ENCODE measurements at regions not wholly inside any gene's neighbourhood (a gene's known extent, or its start where the extent isn't known, plus 50 kb on each side); places are given as distances from the start of the nearest gene placed in this dataset.

GRCh38 chr3:99218468-99218867 is 317.0 kb upstream of the DCBLD2 start:
- DNase-seq (ENCODE audit: low spot score) = no peak

- DNase-seq (ENCODE audit: low spot score) = no peak
Observed at GRCh38 chr3:99212969-99213368, 311.5 kb upstream of the DCBLD2 start.

GRCh38 chr3:99211309-99211708 is 309.8 kb upstream of the DCBLD2 start:
- DNase-seq (ENCODE audit: low spot score) = no peak

- DNase-seq (ENCODE audit: low spot score) = no peak
Observed at GRCh38 chr3:99199021-99199420, 297.5 kb upstream of the DCBLD2 start.

- no peak for DNase-seq (ENCODE audit: low spot score)
Observed at GRCh38 chr3:99191186-99191585, 289.7 kb upstream of the DCBLD2 start.

- no peak for DNase-seq (ENCODE audit: low spot score)
Observed at GRCh38 chr3:99188936-99189335, 287.4 kb upstream of the DCBLD2 start.

- no peak for DNase-seq (ENCODE audit: low spot score)
Observed at GRCh38 chr3:99186016-99186415, 284.5 kb upstream of the DCBLD2 start.

GRCh38 chr3:99176169-99176964 is 274.9 kb upstream of the DCBLD2 start:
- DNase-seq (ENCODE audit: low spot score) = no peak

- no peak for DNase-seq (ENCODE audit: low spot score)
Observed at GRCh38 chr3:99175276-99175812, 273.8 kb upstream of the DCBLD2 start.

- DNase-seq (ENCODE audit: low spot score) = peak; percentile 58
Observed at GRCh38 chr3:99172736-99173657, 271.5 kb upstream of the DCBLD2 start.

GRCh38 chr3:99171800-99172199 is 270.3 kb upstream of the DCBLD2 start:
- DNase-seq (ENCODE audit: low spot score) = no peak

- no peak for DNase-seq (ENCODE audit: low spot score)
Observed at GRCh38 chr3:99170867-99171517, 269.5 kb upstream of the DCBLD2 start.

- DNase-seq (ENCODE audit: low spot score) = no peak
Observed at GRCh38 chr3:99167071-99167470, 265.6 kb upstream of the DCBLD2 start.

- no peak for DNase-seq (ENCODE audit: low spot score)
Observed at GRCh38 chr3:99163314-99163713, 261.8 kb upstream of the DCBLD2 start.

GRCh38 chr3:99159220-99159762 is 257.8 kb upstream of the DCBLD2 start:
- DNase-seq (ENCODE audit: low spot score) = no peak

- DNase-seq (ENCODE audit: low spot score) = no peak
Observed at GRCh38 chr3:99145031-99145430, 243.5 kb upstream of the DCBLD2 start.

- no peak for DNase-seq (ENCODE audit: low spot score)
Observed at GRCh38 chr3:99143493-99143892, 242.0 kb upstream of the DCBLD2 start.

GRCh38 chr3:99134986-99135385 is 233.5 kb upstream of the DCBLD2 start:
- no peak for DNase-seq (ENCODE audit: low spot score)

GRCh38 chr3:99131876-99132275 is 230.4 kb upstream of the DCBLD2 start:
- DNase-seq (ENCODE audit: low spot score) = no peak

GRCh38 chr3:99128725-99129505 is 227.4 kb upstream of the DCBLD2 start:
- DNase-seq (ENCODE audit: low spot score) = no peak

GRCh38 chr3:99128235-99128634 is 226.7 kb upstream of the DCBLD2 start:
- DNase-seq (ENCODE audit: low spot score) = no peak

Data from SK-N-DZ (cell line).